NCI-H128 (cell line): ENCODE measurements at regions not wholly inside any gene's neighbourhood (a gene's known extent, or its start where the extent isn't known, plus 50 kb on each side); places are given as distances from the start of the nearest gene placed in this dataset.

Experiments
- DNase-seq: peaks from one replicate; lab custom pipeline; 2025; ENCODE audit not compliant: unreplicated experiment; lab: John Stamatoyannopoulos, UW

- DNase-seq: no peak
Observed at GRCh38 chr18:38886861-38887670, 1321.5 kb upstream of the CELF4 start.

- no peak for DNase-seq
Observed at GRCh38 chr18:38886235-38886634, 1320.6 kb upstream of the CELF4 start.

- no peak for DNase-seq
Observed at GRCh38 chr18:38884050-38884449, 1318.5 kb upstream of the CELF4 start.

GRCh38 chr18:38883111-38883510 is 1317.5 kb upstream of the CELF4 start:
- no peak for DNase-seq

GRCh38 chr18:38879871-38880270 is 1314.3 kb upstream of the CELF4 start:
- DNase-seq: no peak

- DNase-seq: no peak
Observed at GRCh38 chr18:38872342-38872741, 1306.7 kb upstream of the CELF4 start.

GRCh38 chr18:38868757-38869156 is 1303.2 kb upstream of the CELF4 start:
- DNase-seq: no peak

GRCh38 chr18:38867680-38868079 is 1302.1 kb upstream of the CELF4 start:
- DNase-seq: no peak

- DNase-seq: no peak
Observed at GRCh38 chr18:38851526-38851925, 1285.9 kb upstream of the CELF4 start.

GRCh38 chr18:38847326-38847725 is 1281.7 kb upstream of the CELF4 start:
- DNase-seq: no peak

GRCh38 chr18:38843291-38843690 is 1277.7 kb upstream of the CELF4 start:
- no peak for DNase-seq

GRCh38 chr18:38826247-38826646 is 1260.6 kb upstream of the CELF4 start:
- no peak for DNase-seq

- no peak for DNase-seq
Observed at GRCh38 chr18:38811209-38811608, 1245.6 kb upstream of the CELF4 start.

GRCh38 chr18:38810789-38811188 is 1245.2 kb upstream of the CELF4 start:
- DNase-seq: no peak

GRCh38 chr18:38807915-38808314 is 1242.3 kb upstream of the CELF4 start:
- DNase-seq: no peak

GRCh38 chr18:38805256-38805655 is 1239.7 kb upstream of the CELF4 start:
- no peak for DNase-seq

GRCh38 chr18:38801640-38802039 is 1236.0 kb upstream of the CELF4 start:
- DNase-seq: no peak

- DNase-seq: no peak
Observed at GRCh38 chr18:38796762-38797161, 1231.2 kb upstream of the CELF4 start.

GRCh38 chr18:38792731-38793130 is 1227.1 kb upstream of the CELF4 start:
- no peak for DNase-seq

- DNase-seq: no peak
Observed at GRCh38 chr18:38790786-38791185, 1225.2 kb upstream of the CELF4 start.

GRCh38 chr18:38790303-38790702 is 1224.7 kb upstream of the CELF4 start:
- DNase-seq: no peak

GRCh38 chr18:38789141-38789540 is 1223.5 kb upstream of the CELF4 start:
- no peak for DNase-seq

GRCh38 chr18:38786906-38787305 is 1221.3 kb upstream of the CELF4 start:
- DNase-seq: no peak
